Neural cell (in vitro differentiated cells): ENCODE measurements at regions not wholly inside any gene's neighbourhood (a gene's known extent, or its start where the extent isn't known, plus 50 kb on each side); places are given as distances from the start of the nearest gene placed in this dataset.

Experiments used
- H2AFZ ChIP-seq: fragments of 200-600, 300-800 bp; sonication (generic), shearing (Covaris generic); 2 replicates; pipeline ENCODE4 v1.6.0; 2014; ENCODE audit warnings: low read depth, mild to moderate bottlenecking, antibody characterized with exemption, low read length, moderate library complexity
- H3F3A ChIP-seq: fragments of 200-600 bp; shearing (Covaris generic); 2 replicates; pipeline ENCODE4 v1.6.1; 2016; ENCODE audit warnings: mild to moderate bottlenecking, moderate library complexity, mixed read lengths, antibody characterized with exemption, low read length; ENCODE audit not compliant: insufficient read depth, poor library complexity, severe bottlenecking
- H3K27ac ChIP-seq: fragments of 200-600, 300-800 bp; sonication (generic), shearing (Covaris generic); 2 replicates; pipeline ENCODE4 v1.5.1; 2014; ENCODE audit warnings: mild to moderate bottlenecking, low read length, moderate library complexity
- H3K27me3 ChIP-seq: fragments of 300-800, 200-600 bp; sonication (generic), shearing (Covaris generic); 2 replicates; pipeline ENCODE4 v1.6.0; 2014; ENCODE audit warnings: mild to moderate bottlenecking, low read depth, low read length, moderate library complexity; ENCODE audit not compliant: insufficient read depth
- H3K36me3 ChIP-seq: fragments of 300-800, 200-600 bp; sonication (generic), shearing (Covaris generic); 2 replicates; pipeline ENCODE4 v1.5.1; 2014; ENCODE audit warnings: mild to moderate bottlenecking, antibody characterized with exemption, low read length, moderate library complexity; ENCODE audit not compliant: insufficient read depth
- H3K4me2 ChIP-seq: fragments of 300-800, 200-600 bp; sonication (generic), shearing (Covaris generic); 2 replicates; pipeline ENCODE4 v1.6.0; 2014; ENCODE audit warnings: mild to moderate bottlenecking, low read length
- H3K4me3 ChIP-seq: fragments of 300-800, 200-600 bp; sonication (generic), shearing (Covaris generic); 2 replicates; pipeline ENCODE4 v1.5.1; 2014; ENCODE audit warnings: mild to moderate bottlenecking, low read length, moderate library complexity
- H3K79me2 ChIP-seq: fragments of 200-600 bp; shearing (Covaris generic); replicated peaks from 2 replicates; pipeline ENCODE4 v1.6.0; 2014; ENCODE audit warnings: mild to moderate bottlenecking, low read length, moderate library complexity; ENCODE audit not compliant: insufficient read depth
- H3K9ac ChIP-seq: fragments of 300-800, 200-600 bp; sonication (generic), shearing (Covaris generic); 2 replicates; pipeline ENCODE4 v1.6.1; 2016; ENCODE audit warnings: mild to moderate bottlenecking, low read length, mixed read lengths
- H3K9me2 ChIP-seq: fragments of 200-600 bp; shearing (Covaris generic); 2 replicates; pipeline ENCODE4 v1.6.1; 2016; ENCODE audit warnings: mild to moderate bottlenecking, low read length, mixed read lengths; ENCODE audit not compliant: insufficient read depth
- H3K9me3 ChIP-seq: fragments of 200-600, 300-800 bp; sonication (generic), shearing (Covaris generic); 2 replicates; pipeline ENCODE4 v1.6.1; 2016; ENCODE audit warnings: mild to moderate bottlenecking, mixed run types, low read length, moderate library complexity, mixed read lengths
- H4K20me1 ChIP-seq: fragments of 200-600 bp; shearing (Covaris generic); 2 replicates; pipeline ENCODE4 v1.6.1; 2016; ENCODE audit warnings: mild to moderate bottlenecking, mixed run types; ENCODE audit not compliant: insufficient read depth
- EP300 ChIP-seq: fragments of 450-650 bp; conservative IDR thresholded peaks from 2 replicates; pipeline ENCODE4 v1.6.1; 2014; ENCODE audit warnings: antibody characterized with exemption, mild to moderate bottlenecking, moderate library complexity; ENCODE audit not compliant: poor library complexity, severe bottlenecking
- EZH2 ChIP-seq: fragments of 200-600, 300-800 bp; shearing (Covaris generic), sonication (generic); IDR thresholded peaks from 2 replicates; pipeline ENCODE4 v1.6.1; 2014; ENCODE audit warnings: antibody characterized with exemption, low read length, borderline replicate concordance, mild to moderate bottlenecking; ENCODE audit not compliant: insufficient read depth, poor library complexity, severe bottlenecking
- MXI1 ChIP-seq: fragments of 450-650 bp; conservative IDR thresholded peaks from 2 replicates; pipeline ENCODE4 v1.6.1; 2014; ENCODE audit warnings: antibody characterized with exemption, mild to moderate bottlenecking; ENCODE audit not compliant: poor library complexity, severe bottlenecking
- POLR2AphosphoS5 ChIP-seq: IDR thresholded peaks from 2 replicates; pipeline ENCODE4 v1.6.1; 2012
- RAD21 ChIP-seq: fragments of 450-650 bp; conservative IDR thresholded peaks from 2 replicates; pipeline ENCODE4 v1.6.1; 2014; ENCODE audit warnings: antibody characterized with exemption, mild to moderate bottlenecking, moderate library complexity
- REST ChIP-seq: IDR thresholded peaks from 2 replicates; pipeline ENCODE4 v1.6.1; 2012; ENCODE audit warnings: borderline replicate concordance
- SMC3 ChIP-seq: fragments of 450-650 bp; conservative IDR thresholded peaks from 2 replicates; pipeline ENCODE4 v1.6.1; 2014; ENCODE audit warnings: antibody characterized with exemption, mild to moderate bottlenecking, moderate library complexity; ENCODE audit not compliant: poor library complexity
- TAF1 ChIP-seq: IDR thresholded peaks from 2 replicates; pipeline ENCODE4 v1.6.1; 2012; ENCODE audit warnings: low read depth
- TF ChIP-seq, protein P1 (sequence below): fragments of 450-650 bp; IDR thresholded peaks from 2 replicates; pipeline ENCODE4 v1.5.1; 2014; ENCODE audit warnings: antibody characterized with exemption, mild to moderate bottlenecking, moderate library complexity; ENCODE audit not compliant: poor library complexity, severe bottlenecking

DNA sequence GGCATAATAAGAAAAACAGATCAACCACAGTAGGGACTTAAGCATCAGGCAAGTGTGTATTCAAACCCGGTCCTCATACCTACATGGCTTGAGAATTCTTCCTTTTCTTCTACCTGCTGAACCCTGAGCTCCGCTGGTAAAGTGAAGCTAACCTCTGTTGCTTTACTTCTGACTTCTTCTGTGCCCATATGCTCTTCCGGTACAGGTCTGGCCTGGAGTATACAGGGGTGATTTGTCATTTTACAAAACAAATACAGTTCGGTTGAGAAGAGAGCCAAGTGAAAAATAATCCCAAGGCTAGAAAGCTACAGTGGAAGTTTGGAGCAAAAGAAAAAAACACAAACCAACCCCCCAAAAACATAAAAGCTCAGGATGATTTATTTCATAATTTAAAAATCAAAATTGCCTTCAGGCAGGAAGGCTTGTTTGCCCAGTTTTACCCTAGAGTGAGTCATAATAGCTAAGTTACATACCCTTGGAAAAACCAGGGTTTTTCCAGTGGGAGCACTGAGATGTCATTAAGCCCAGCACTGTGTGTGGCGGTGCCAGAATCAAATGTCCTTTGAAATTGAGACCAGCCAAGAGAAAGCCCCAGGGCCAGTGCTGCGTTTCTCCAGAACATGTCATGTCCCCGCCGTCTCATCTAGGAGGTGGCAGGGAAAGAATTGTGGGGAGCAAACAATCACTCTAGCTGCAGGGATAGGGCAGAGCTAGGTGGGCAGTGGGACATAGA lies 305.5 kb upstream of the ISX start:
- H2AFZ ChIP-seq: no peak overlapping the region
- H3K9me2 ChIP-seq: no peaks in the 10 kb centered on the region
- no peaks in the 10 kb centered on the region for H3K36me3 ChIP-seq
- no peaks in the 10 kb centered on the region for H3K79me2 ChIP-seq
- H3K9me3 ChIP-seq: no peaks in the 10 kb centered on the region
- H3K27ac ChIP-seq: no peak overlapping the region
- H3F3A ChIP-seq: no peaks in the 10 kb centered on the region
- H3K4me2 ChIP-seq: no peak overlapping the region
- no peak for TF ChIP-seq MXI1
- TF ChIP-seq, protein P1, sequence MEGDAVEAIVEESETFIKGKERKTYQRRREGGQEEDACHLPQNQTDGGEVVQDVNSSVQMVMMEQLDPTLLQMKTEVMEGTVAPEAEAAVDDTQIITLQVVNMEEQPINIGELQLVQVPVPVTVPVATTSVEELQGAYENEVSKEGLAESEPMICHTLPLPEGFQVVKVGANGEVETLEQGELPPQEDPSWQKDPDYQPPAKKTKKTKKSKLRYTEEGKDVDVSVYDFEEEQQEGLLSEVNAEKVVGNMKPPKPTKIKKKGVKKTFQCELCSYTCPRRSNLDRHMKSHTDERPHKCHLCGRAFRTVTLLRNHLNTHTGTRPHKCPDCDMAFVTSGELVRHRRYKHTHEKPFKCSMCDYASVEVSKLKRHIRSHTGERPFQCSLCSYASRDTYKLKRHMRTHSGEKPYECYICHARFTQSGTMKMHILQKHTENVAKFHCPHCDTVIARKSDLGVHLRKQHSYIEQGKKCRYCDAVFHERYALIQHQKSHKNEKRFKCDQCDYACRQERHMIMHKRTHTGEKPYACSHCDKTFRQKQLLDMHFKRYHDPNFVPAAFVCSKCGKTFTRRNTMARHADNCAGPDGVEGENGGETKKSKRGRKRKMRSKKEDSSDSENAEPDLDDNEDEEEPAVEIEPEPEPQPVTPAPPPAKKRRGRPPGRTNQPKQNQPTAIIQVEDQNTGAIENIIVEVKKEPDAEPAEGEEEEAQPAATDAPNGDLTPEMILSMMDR: no peak
- no peak for TF ChIP-seq EZH2
- no peak for TF ChIP-seq REST
- TF ChIP-seq POLR2AphosphoS5: no peak
- TF ChIP-seq EP300: no peak
- TF ChIP-seq RAD21: no peak
- TF ChIP-seq TAF1: no peak
- TF ChIP-seq SMC3: no peak
- H3K4me3 ChIP-seq: no peak overlapping the region
- H3K9ac ChIP-seq: no peak overlapping the region
- no peaks in the 10 kb centered on the region for H4K20me1 ChIP-seq
- H3K27me3 ChIP-seq: no peaks in the 10 kb centered on the region

- no peaks in the 10 kb centered on the region for H3K9me2 ChIP-seq
- H3K9me3 ChIP-seq: no peaks in the 10 kb centered on the region
- TF ChIP-seq SMC3 (no peak), REST (no peak), EZH2 (no peak), RAD21 (no peak), MXI1 (no peak), TAF1 (no peak), POLR2AphosphoS5 (no peak), EP300 (no peak)
- TF ChIP-seq, protein P1: no peak
- no peaks in the 10 kb centered on the region for H4K20me1 ChIP-seq
- no peak overlapping the region for H3K4me2 ChIP-seq
- no peaks in the 10 kb centered on the region for H3F3A ChIP-seq
- no peaks in the 10 kb centered on the region for H3K27me3 ChIP-seq
- no peak overlapping the region for H2AFZ ChIP-seq
- H3K36me3 ChIP-seq: no peaks in the 10 kb centered on the region
- no peaks in the 10 kb centered on the region for H3K79me2 ChIP-seq
- H3K4me3 ChIP-seq: no peak overlapping the region
- no peak overlapping the region for H3K27ac ChIP-seq
- H3K9ac ChIP-seq: no peak overlapping the region
Observed at GRCh38 chr22:34761111-34761510, 304.8 kb upstream of the ISX start.
